NCI-H345 (cell line): ENCODE measurements at regions not wholly inside any gene's neighbourhood (a gene's known extent, or its start where the extent isn't known, plus 50 kb on each side); places are given as distances from the start of the nearest gene placed in this dataset.
A peak's percentile ranks its signal among the peaks of the same experiment; 100 is the strongest.

Source experiments
- DNase-seq: peaks from one replicate; lab custom pipeline; 2025; lab: John Stamatoyannopoulos, UW

DNA sequence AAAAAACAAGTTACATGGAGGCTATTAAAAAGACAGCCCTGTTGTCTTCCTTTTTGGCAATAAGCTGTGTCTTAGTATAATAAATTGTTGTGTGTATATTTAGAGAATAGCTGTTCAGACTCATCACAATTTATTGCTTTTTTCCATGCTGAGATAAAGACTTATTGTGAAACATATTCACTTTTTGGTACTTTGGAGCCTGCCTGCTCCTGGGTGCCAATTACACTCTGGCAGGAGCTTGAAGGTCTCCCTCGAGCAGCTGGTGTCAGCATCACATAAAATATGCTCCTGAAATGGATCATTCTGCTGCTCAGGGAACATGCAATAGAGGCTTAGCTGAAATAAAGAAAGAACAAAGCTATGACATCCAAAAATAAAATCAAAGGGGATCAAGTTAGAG, 211.6 kb upstream of the DKK2 start:
- DNase-seq = no peak

GRCh38 chr4:107246761-107247160, 210.6 kb upstream of the DKK2 start:
- DNase-seq = no peak

GRCh38 chr4:107243141-107243781, 207.1 kb upstream of the DKK2 start:
- DNase-seq = no peak

DNA sequence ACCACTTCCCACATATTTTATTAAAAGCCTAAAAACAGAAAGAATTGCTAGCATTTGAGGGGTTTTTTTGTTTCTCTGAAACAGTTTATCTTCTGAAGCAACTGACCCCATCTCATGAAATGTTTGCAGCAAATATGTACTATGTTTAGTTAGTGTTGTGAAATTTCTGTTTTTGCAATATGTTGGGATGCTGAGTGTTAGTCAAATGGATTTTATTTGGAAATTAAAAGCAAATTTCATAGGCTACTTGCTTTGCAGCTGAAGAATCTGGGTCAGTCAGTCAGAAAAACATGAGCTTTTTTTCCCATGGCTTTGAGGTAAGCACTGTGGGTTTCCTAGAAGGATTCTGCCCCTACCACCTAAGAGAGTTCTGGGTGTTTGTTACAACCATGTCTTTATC, 184.9 kb upstream of the DKK2 start:
- no peak for DNase-seq

DNA sequence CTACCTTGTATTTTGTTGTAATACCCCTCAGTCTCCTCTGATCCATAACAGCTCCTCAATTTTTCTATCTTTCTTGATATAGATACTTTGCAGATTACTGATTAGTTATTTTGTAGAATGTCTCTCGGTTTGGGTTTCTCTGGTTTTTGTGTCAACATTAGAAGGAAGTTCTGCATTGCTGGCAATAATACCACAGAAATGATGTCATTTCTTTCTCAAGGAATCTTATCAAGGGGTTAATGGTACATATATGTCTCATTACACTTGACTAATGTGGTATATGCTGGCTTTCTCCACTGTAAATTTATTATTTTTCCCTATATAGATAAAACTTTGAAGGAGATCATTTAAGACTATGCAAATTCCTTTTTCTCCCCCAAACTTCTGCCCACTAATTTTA, 183.6 kb upstream of the DKK2 start:
- no peak for DNase-seq

DNA sequence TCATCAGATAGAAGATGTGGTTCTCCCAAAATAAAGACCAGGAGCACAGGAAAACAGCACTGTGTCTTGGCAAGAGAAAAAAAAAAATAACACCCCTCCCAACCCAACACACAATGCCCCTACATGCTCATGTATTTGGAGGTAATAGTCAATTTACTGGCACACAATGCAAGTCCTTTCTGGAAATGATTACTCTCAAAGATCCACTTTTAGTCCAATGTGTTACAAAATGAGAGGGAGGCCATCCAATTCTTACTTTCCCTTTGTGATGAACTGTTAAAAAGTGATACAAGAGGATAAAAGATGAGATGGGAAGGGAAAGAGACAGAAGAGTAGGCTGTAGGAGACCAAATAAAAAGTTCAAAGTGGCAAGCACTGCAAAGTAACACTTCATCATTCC, 180.3 kb upstream of the DKK2 start:
- DNase-seq = no peak

GRCh38 chr4:107215222-107215621, 179.1 kb upstream of the DKK2 start:
- DNase-seq = no peak

GRCh38 chr4:107213880-107214279, 177.8 kb upstream of the DKK2 start:
- no peak for DNase-seq

DNA sequence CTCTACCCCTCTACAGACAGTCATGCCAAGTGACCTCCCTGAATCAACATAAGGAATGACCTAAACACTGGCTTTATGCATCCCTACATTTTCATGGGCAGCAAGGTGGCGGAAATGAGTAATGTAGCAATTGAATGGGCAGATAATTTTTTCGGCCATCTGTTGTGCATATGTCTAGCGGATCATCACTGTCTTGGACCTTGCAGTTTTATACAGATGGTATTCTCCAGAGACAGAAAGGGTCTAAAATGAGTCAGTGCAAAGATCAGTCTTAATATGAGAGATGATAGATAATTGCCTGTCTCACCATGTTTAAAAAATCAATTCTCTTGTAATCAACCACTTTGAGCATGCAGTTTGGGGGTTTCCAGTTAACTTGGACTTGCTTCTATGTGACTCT, 177.3 kb upstream of the DKK2 start:
- DNase-seq = no peak

DNA sequence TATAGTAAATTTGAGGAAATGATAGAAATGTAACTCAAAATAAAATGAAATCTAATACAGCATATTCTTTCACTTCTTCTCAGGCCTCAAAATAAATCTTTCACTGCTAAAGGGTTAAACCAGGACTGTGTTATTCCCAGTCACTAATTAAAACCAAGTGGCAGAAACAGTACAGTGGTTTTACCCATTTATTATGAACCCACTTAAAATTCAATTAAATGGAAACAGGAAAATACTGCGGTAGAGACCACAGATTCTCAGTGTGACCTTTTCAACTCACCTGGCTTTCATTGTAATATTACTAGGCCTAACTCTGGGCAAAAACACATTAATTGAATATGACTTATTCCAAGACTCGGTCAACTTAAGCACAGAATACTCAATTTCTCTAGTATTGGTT, 176.5 kb upstream of the DKK2 start:
- no peak for DNase-seq

- no peak for DNase-seq
Measured at GRCh38 chr4:107210450-107211239, 174.5 kb upstream of the DKK2 start.

DNA sequence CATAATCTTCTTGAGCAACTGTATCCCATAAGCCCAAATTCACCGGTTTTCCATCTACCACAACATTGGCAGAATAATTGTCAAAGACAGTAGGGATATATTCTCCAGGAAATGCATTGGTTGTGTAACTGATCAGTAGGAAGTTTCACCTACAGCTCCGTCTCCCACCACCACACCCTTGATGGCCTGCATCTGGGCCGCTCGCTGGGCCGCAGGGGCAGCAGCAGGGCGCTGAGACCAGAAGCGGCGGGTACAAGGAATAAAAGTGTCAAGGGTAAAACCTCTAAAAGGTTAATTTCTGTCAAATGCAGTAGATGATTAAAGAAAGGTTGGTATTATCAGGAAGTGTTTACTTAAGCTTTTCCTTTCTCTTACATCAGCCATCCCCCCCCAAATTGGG, 167.6 kb upstream of the DKK2 start:
- no peak for DNase-seq

DNA sequence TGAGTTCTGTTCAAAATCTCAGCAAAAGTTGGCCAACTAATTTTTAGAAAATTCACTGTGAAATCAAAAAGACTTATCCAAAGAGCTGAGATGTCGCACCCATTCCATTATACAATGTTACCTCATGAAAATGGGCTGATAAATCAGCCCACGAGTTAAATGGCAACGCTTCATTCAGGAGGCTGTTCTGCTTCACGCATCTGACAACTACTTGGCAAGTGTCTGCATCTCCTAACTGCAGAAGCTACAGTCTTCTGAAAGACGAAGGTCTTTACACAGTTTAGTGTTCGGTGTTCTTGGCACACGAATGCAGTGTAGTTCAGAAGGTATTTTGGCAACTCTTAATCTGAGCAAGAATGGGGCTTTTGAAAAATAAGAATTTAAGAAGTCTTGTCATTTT, 166.6 kb upstream of the DKK2 start:
- DNase-seq = no peak

DNA sequence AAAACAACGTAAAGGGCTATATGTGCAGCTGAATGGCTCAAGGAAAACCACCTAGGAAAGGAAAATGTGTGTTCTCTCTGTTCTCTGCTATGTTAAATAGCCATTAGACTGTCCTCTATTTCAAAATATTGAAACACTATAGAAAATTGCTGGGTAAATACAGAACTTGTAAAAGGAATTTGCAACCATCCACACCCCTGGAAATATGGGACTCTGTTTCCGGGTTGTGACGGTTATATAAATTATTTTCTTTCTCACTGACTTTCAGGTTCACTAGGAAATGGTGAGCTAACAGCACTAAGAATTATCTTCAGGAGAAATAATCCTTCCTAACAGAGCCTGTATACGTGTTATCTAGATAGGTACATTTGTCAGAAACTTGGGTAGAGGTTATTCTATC, 161.0 kb upstream of the DKK2 start:
- DNase-seq = no peak

GRCh38 chr4:107196312-107196711, 160.2 kb upstream of the DKK2 start:
- no peak for DNase-seq

- no peak for DNase-seq
Measured at GRCh38 chr4:107194005-107194404, 157.9 kb upstream of the DKK2 start.

DNA sequence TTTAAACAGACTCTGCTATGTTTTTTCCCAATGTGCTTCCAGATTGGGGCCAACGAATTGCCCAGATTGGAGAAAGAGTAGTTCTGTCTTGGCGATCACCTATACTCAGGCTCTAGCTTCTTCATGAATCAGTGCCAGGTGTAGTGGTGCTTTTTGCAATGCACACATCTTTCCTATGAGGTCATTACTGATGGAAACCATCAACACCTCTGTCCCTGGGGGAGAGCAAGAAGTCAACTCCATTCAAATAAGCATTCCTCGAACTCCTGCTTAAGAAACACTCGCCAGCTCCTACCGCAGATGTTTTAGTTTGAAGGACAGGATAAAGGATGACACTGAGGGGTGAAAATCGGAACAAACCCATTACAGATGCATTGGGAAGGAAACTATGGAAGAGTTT, 156.5 kb upstream of the DKK2 start:
- no peak for DNase-seq

- DNase-seq = no peak
Measured at GRCh38 chr4:107187091-107187490, 151.0 kb upstream of the DKK2 start.

GRCh38 chr4:107183155-107183774, 147.2 kb upstream of the DKK2 start:
- DNase-seq = peak; percentile 28

DNA sequence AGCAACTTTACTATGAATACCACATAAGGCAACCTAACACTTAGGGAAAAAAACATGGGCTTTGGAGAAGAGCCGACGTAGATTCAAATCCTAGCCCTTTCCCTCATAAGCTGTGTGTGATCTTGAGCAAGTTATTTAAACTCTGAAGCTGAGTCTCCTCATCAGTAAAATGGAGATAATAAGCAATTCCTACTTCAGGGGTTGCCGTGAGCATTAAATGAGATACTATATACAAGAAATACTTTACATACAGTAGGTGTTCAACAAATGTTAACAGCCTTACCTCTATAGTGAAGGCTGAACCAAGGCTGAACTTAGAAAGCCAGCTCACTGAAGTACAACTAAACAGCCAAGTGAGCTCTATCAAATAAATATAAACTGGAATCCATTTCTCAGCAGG, 146.2 kb upstream of the DKK2 start:
- no peak for DNase-seq

- no peak for DNase-seq
Measured at GRCh38 chr4:107166873-107167450, 130.8 kb upstream of the DKK2 start.

- DNase-seq = no peak
Measured at GRCh38 chr4:107166181-107166580, 130.1 kb upstream of the DKK2 start.

DNA sequence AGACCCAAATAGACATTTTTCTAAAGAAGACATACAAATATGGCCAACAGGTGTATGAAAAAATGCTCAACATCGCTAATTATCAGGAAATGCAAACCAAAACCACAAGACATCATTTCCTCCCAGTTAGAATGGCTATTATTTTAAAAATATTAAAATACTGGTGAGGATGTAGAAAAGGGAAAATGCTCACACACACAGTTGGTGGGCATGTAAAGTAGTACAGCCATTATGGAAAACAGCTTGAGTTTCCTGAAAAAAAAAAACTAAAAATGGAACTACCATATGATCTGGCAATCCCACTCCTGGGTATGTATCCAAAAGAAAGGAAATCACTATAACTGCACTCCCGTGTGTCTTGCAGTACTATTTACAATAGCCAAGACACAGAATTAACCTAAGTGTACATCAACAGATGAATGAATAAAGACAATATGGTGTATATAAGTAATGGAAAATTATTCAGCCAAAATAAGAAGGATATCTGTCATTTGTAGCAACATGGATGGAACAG, 128.9 kb upstream of the DKK2 start:
- DNase-seq = no peak
